HG02610 (cell line): ENCODE measurements at regions not wholly inside any gene's neighbourhood (a gene's known extent, or its start where the extent isn't known, plus 50 kb on each side); places are given as distances from the start of the nearest gene placed in this dataset.

ENCODE experiments used
- ATAC-seq: cut with Tn5 transposase; IDR thresholded peaks from one replicate; pipeline ENCODE4 v1.9.1; 2021; ENCODE audit warnings: mild to moderate bottlenecking, moderate library complexity; ENCODE audit not compliant: unreplicated experiment

DNA sequence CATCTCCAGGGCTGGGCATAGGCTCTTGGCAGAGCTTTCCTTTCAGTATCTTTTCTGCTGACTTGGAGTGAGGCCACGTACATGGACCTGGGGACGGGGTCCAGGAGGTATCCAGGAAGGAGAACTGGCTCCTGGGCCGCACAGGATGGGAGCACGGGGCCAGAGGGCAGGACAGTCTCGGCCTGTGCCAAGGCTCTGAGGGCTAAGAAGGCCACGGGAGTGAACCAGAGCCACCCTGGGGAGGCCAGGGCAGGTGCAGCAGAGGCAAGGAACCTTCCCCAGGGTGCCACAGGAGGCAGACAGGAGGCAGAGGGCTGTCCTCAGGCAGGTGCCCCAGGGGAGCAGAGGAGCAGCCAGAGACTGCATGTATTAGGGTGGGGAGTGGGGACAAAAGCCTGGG, 50.3 kb downstream of the PLXNA1 start:
- no peak for ATAC-seq

DNA sequence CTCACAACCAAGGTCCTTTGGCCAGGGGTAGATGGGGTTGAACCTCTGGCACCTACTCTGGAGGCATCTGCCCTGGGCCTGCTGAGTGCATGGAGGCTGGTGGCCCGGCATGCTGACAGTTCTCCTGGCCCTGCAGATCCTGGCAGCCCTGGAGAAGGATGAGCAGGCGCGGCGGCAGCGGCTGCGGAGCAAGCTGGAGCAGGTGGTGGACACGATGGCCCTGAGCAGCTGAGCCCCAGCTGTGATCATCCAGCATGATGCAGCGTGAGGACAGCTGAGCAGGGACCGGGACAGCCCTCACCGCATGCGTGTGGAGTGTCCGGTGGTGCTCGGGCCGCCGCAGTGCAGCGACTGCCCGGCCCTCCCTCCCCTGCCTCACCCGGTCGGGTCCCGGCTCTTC, 50.9 kb downstream of the PLXNA1 start:
- no peak for ATAC-seq

DNA sequence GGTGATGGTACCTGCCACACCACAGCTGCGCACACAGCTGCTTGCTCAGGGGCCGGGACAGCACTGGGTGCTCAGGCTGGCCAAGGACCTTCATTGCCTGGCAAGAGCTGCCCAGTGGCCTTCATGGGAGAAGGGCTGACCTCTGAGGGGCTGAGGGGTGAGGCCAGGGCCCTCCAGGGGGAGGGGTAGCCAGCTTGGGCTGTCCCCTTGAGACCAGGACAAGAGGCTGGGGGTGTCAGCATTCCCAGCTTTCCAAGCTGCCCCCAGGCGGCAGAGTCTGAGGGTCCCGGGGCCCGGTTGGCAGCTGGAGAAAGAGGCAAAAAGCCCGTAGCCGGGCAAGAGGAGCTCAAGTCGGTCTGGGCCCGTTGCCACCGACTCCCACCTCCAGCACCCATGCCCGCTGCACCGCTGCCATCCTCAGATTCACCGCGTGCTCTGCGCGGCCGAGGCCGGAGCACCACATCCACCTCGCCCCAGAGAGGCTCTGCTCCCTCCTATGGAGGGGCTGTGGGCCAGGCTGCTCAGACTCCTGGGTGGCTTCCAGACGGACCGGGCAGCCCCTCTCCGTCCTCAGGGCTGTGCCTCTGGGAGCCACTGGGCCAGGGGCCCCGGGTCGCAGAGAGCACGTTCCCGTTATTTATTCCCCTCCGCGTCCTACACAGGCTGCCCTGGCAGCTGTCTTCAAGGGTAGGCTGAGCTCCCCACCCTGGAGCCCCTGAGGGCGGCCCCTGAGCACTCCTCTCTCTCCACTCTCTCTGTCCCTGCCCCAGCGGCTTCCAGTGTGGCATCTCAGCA, 51.5 kb downstream of the PLXNA1 start:
- ATAC-seq = no peak

DNA sequence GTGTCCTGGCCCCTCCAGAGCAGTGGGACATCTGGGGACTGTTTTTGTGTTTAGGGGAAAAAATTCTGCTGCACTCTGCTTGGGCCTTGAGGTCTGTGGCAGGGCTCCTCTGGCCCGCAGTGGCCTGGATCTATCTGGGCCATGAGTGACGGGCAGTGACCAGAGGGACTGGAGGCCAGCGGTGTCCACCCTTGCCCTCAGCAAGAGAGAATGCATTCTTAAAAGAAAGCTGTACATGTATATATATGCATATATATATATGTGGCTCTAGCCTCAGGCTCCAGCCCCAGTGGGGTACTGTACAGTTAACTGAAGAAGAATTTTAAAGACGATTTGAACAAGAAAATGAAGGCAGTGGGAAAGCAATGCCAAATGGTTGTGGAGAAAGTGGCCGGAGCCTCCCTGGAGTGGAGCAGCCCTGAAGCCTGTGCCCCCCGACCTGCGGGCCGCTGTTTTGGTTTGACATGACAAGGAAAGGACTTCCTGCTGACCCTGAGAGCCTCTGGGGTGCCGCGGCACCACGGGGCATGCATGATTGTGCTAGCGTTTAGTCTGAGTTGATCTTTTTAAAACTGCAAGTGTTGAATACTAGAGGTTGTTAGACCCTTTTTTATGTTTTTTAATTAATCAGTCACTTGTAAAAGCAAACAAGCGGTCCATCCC, 52.2 kb downstream of the PLXNA1 start:
- no peak for ATAC-seq

DNA sequence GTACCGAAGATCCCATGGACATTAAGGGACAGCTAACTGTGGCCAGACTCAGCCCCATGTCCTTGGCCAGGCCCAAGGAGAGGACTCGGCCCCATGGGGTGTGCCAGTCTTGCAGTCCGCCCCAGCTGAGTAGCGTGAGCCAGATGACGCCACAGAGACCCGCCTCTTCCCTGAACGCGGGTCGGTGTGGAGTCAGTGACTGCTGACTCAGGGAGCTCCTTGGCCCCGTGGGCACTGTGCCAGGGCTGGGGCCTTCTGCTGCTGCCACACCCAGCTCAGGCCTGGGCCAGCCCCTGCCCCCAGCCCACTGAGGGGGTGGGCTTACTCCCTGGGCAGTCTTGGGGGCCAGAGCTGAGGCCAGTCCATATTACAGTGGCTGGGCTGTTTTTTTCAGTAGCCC, 52.8 kb downstream of the PLXNA1 start:
- ATAC-seq = no peak

DNA sequence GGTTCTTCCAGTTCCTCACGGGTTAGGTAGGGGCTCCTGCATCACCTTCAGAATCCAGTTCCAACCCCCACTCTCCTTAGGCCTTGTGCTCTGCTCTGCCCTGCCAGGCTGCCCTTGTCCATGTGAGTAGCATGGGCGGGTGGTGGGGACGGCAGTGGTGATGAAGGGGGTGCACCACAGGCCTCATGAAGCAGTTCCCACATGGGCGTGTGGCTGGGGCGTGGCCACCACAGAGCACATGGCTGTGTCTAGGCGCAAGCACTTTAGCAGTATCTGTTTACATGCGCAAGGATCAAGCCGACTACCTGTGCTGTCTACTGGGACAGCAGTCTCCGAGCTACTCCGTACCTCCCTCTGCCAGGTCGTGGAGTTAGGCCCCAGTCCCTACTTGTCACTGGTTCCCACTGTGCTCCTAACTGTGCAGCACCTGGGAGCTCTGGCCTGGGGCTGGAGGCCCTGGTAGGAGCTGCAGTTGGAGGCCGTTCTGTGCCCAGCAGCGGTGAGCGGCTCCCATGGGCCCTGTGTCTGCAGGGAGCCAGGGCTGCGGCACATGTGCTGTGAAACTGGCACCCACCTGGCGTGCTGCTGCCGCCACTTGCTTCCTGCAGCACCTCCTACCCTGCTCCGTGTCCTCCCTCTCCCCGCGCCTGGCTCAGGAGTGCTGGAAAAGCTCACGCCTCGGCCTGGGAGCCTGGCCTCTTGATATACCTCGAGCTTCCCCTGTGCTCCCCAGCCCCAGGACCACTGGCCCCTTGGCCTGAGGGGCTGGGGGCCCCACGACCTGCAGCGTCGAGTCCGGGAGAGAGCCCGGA, 53.5 kb downstream of the PLXNA1 start:
- ATAC-seq = no peak

DNA sequence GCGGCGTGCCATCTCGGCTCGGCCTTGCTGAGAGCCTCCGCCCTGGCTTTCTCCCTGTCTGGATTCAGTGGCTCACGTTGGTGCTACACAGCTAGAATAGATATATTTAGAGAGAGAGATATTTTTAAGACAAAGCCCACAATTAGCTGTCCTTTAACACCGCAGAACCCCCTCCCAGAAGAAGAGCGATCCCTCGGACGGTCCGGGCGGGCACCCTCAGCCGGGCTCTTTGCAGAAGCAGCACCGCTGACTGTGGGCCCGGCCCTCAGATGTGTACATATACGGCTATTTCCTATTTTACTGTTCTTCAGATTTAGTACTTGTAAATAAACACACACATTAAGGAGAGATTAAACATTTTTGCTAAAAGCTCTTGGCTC, 54.1 kb downstream of the PLXNA1 start:
- ATAC-seq = no peak

DNA sequence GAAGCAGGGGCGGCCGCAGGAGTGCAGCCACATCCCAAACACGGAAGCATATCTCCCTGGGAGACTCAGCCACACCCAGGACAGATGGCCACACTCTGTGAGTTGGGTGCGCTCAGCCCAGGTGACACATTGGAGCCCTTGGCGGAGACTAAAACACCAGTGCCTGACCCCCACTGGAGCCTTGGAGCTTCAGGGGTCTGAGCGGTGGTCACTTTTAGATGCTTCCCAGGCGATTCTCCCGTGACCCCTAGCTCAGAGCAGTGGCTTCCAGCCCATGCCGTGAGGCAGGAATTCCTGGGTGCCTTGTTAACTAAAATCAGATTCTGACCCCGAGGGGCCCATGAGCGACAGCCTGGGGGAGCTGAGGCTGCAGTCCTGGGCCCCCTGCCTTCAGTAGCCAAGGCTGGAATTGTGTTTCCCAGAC, 54.5 kb downstream of the PLXNA1 start:
- no peak for ATAC-seq

DNA sequence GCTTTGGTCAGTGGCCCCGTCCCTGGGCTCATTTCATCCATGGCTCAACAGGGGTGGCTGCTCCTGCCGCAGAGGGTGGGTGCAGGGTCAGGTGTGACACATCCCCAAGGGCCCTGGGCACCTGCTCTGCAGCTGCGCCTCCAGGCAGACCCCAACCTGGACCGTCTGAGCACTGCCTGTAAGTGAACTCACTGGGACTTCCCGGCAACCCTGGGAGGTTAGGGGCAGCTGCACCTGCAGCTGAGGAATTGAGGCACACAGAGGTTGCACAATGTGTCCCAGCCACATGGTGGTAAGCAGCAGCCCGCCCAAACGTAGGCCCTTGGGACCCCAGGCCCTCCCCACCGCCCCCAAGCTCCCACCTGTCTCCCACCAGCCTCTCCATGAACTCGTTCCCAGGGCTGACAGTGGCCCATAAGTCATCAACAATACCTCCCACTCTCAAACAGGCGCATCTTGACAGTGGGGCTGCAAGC, 55.1 kb downstream of the PLXNA1 start:
- ATAC-seq = no peak

DNA sequence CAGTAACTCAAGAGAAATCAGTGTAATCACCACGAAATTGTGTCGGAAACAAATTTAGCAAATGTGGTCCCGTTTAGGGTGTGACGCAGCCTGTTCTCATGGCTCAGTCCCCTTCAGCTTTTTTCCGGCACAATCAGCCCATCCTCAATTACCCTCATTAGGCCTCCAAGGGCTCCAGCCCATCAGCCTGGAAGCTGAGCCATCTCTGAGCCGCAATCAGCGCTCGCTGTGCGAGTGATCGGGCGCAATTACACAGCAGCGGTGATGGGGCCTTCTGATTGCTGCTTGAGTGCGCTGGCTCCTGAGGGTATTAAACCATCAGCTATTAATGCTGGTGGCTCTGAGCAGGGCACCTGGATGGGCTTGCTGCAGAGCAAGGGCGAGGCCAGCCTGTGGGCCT, 55.6 kb downstream of the PLXNA1 start:
- ATAC-seq = no peak

DNA sequence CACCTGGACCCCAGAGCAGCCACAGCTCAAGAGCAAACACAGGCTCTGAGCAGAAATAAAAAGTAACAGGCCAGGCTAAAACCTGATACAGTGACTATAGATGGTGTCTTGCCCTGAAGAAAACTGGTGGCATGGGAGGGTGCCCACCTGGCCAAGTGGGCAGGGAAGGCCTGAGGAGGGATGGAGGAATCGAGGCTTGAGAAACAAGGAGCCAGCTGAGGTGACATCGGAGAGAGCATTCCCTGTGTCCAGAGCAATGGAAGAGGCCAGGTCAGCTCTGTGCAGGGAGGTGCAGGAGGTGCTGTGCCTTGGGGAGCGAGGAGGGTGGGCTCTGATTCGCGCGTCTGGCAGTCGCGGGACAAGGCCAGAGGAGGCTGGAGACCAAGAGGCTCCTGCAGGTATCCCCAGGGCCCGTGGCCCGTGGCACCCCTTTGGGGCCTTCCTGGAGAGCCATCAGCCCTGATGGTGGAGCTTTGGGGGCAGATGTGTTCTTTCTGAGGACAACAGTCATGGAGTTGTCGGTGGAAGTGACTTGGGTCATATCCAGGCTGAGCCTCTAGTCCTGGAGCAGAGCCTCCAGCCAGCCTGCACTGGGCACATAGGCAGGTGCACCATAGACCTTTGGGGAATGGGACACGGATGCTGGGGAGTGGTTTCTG, 56.1 kb downstream of the PLXNA1 start:
- ATAC-seq = no peak

DNA sequence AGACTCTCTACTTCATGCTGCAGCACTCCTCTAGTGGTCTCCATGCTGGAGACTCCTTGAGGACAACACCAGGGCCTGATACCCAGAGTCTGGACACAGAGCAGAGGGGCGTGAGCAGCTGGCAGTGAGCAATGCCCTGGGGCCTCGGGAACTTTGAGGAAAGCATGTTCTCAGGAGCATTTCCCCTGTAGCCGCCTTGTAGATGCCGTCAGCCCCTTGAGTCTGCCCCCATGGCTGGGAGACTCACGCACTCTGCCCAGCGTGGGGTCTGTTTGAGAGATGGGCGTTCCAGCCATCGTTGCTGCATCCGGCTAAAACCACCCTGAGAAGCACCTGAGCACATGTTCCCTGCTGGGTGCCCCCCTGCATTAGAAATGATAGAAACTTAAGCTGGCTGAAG, 56.8 kb downstream of the PLXNA1 start:
- ATAC-seq = no peak

DNA sequence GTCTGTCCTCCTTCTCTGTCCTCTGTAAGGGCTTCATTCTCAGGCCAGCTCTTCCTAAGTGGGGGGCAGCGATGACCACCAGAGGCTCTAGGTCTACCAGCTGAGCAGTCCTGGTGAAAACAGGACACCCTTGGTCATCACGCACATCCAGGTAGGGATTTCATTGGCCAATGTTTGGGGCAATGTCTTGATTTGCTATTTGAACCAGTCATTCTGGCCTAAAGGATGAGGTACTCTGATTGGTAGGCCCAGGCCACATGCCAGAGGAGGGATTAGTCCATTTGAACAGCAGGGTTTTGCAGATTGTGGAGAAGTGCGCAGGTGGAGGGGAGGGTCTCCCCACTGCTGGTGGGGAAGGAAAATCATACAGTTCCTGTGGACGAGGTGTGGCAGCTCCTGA, 57.3 kb downstream of the PLXNA1 start:
- no peak for ATAC-seq

DNA sequence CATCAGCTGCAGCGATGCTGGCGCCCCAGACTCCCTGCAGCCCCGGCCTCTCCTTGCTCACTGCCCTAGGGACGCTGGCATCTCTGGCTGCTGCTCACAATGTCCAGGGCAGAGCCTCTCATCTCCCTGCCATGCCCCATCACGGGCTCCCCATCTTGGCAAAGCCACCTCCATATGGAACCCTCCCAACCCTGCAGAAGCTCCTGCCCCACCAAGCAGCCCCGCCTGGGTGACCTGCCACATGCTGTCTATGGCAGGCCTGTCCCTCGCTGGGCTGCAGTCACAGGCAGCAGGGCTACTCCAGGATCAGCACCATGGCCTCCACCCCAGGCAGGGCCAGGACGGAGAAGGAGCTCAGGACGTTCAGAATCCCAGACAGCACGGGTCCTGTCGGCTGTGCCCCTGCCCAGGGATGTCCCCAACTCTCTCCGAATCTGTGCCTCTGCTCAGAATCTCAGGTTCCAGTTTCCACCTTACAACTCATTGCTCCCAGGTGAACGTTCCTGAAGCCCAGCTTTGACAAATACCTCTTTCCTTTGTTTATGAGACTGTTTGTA, 58.4 kb downstream of the PLXNA1 start:
- no peak for ATAC-seq

DNA sequence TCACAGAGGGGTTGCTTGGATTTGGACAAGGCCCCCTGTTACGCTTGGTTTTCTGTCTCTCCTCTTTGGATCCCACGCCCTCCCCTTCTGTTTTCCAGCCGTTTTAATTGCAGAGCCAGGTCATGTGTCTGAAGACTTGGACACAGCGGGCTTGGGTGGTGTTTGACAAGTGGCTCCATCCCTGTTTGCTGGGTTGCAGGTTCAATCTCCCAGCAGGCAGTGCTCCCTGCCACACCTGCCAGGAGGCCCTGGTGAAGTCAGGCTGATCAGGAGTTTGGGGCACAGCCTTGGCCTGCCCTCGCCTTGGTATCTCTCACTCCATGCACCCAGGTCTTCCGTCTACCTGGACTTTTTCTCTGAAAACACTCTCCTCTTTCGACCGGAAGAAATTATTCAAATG, 59.0 kb downstream of the PLXNA1 start:
- no peak for ATAC-seq

DNA sequence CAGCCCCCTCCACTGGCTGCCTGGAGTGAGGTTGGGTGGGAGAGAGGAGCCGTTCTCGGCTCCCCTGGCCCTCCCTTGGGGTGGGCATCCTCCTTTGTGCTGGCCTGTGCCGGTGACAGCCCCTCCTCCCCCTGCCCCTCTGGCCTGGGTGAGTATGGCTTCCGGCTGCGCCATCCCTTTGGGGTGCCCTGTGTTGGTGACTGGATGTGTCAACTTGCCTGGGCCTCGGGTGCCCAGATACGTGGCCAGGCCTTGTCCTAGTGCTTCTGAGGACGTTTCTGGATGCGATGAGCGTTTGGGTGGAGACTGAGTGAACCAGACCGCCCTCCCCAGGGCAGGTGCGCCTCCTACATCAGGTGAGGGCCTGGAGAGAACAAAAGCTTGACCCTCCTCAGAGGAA, 59.7 kb downstream of the PLXNA1 start:
- ATAC-seq = no peak

DNA sequence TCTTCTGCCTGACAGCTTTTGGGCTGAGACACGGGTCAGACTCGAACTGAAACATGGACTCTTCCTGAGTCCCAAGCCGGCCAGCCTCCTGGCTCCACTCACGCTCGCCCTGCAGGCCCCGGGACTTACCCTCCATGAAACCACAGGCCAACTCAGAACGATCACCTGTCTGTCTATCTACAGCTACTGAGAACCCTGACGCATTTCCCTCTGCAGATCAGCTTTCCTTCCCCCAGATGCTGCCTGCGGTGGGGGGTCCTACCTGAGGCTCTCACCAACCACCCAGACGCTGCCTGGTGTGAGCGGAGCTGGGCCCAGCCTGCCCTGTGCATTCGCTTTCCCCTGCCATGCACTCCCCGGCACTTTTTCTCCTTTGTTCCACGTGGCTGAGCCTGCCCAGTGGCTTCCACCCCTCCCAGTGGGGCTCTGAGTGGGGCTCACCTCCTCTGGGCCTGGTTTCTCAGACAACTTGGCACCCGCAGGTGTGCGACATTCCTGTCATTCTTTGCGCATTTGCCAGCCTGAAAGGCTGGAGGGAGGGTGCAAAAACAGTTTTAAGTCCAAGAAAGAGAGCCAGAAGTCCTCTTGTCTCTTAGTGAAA, 60.2 kb downstream of the PLXNA1 start:
- ATAC-seq = no peak

DNA sequence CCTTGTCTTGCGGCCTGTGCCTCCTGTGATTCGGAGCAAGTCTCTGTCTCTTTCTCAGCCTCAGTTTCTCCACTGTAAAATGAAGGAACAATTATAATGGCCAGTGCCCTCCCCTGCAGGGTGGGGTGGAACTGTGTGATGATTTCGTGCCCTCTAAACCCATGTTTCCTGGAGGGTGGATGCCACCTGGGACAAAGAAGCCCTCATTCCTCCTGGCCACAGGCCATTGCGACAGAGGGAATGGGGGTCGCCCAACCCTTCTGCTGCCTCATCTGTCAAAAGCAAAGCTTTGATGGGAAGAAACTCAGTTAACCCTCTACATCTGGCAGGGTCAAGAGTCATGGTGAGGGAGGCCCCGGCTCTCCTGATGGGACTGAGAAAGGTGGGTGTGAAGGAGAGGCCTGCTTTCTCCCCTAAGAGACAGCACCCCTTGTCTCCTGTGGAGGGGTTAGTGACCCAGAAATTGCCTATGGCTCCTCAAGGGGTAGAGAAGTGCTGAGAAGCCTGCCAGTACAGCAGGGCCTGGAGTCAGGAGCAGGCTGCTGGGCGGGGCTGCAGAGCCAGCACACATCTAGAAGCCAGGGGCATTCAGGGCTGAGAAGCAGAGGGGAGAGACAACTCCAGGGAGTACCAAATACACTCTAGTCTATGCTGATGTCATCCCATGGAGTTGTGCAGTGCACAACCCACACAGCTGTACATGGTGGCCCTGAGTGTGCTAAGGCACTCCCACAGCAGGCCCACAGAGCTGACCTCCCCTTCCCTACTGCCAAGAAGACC, 61.0 kb downstream of the PLXNA1 start:
- ATAC-seq = no peak

DNA sequence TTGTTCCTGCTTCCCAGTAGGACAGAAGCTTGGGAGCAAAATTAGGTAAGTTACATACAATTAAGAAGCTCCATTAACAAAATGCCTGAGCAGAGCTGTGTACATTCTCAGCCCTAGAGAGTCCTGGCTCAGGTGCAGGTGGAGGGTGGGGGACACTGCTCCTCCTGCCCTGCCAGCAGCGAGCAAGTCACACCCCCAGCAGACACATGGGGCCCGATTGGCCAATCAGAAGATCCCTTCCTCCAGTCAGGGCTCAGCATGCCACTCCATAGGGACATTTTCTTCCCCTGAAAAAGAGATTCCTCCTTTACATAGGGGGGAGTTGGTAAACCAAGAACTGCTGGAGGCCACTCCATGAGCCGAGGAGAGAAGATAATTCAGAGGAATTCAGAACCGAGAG, 62.1 kb downstream of the PLXNA1 start:
- ATAC-seq = no peak
